GM12874 (cell line): ENCODE measurements at regions not wholly inside any gene's neighbourhood (a gene's known extent, or its start where the extent isn't known, plus 50 kb on each side); places are given as distances from the start of the nearest gene placed in this dataset.

Experiments
- CTCF ChIP-seq: IDR thresholded peaks from 2 replicates; pipeline ENCODE4 v1.5.1; 2011; ENCODE audit warnings: low read depth, mild to moderate bottlenecking, control low read depth, low read length, moderate library complexity; ENCODE audit not compliant: insufficient read depth

GRCh38 chr13:82370316-82370715 lies 1512.0 kb downstream of the SLITRK1 start:
- TF ChIP-seq CTCF, result no peak

GRCh38 chr13:82364525-82364924 lies 1517.7 kb downstream of the SLITRK1 start:
- no peak for TF ChIP-seq CTCF

- TF ChIP-seq CTCF, result no peak
Observed at GRCh38 chr13:82358284-82358683, 1524.0 kb downstream of the SLITRK1 start.

GRCh38 chr13:82356667-82357410 lies 1525.4 kb downstream of the SLITRK1 start:
- TF ChIP-seq CTCF, result no peak

GRCh38 chr13:82344867-82345266 lies 1537.4 kb downstream of the SLITRK1 start:
- TF ChIP-seq CTCF, result no peak

GRCh38 chr13:82341116-82341515 lies 1541.2 kb downstream of the SLITRK1 start:
- TF ChIP-seq CTCF, result no peak

GRCh38 chr13:82330499-82330898 lies 1551.8 kb downstream of the SLITRK1 start:
- peak; percentile 44 for TF ChIP-seq CTCF
